Pancreas (tissue), 10 donors: ENCODE measurements at regions not wholly inside any gene's neighbourhood (a gene's known extent, or its start where the extent isn't known, plus 50 kb on each side); places are given as distances from the start of the nearest gene placed in this dataset.

Experiments
- ATAC-seq, 4 donors: fragments of 200-7000 bp; cut with Tn5 transposase; one replicate each; pipeline versions ENCODE4 v1.8.0 to v1.9.1; 2020; ENCODE audit warnings: mild to moderate bottlenecking in 4 of 4, moderate library complexity in 4 of 4
- DNase-seq, 6 donors: peaks; one replicate each; pipeline ENCODE4 v3.0.0-alpha.2; 2020
- FAIRE-seq: peaks from 2 replicates; lab custom pipeline; 2012; peaks lifted over from hg19 to GRCh38; lab: Jason Lieb, UNC
- H3K27ac ChIP-seq, 4 donors: fragments of 200-600 bp; sonication (generic); 1 replicate in 3 of 4; 2 replicates in 1 of 4; pipeline versions ENCODE4 v1.5.0 to v1.8.0; 2020
- H3K27me3 ChIP-seq, 4 donors: fragments of 200-600 bp; one replicate each; pipeline ENCODE4 v1.8.0; 2021
- H3K36me3 ChIP-seq, 3 donors: fragments of 200-600 bp; sonication (generic) in 1 of 3; one replicate each; pipeline versions ENCODE4 v1.5.0 to v1.8.0; 2020 to 2021
- H3K4me1 ChIP-seq, 3 donors: fragments of 200-600 bp; one replicate each; pipeline ENCODE4 v1.8.0; 2021
- H3K4me3 ChIP-seq, 4 donors: fragments of 200-600 bp; sonication (generic) in 2 of 4; one replicate each; pipeline versions ENCODE4 v1.5.0 to v1.8.0; 2020 to 2021
- H3K9me3 ChIP-seq, 4 donors: fragments of 200-600 bp; one replicate each; pipeline ENCODE4 v1.8.0; 2021
- CTCF ChIP-seq, 4 donors: fragments of 200-600 bp; sonication (generic) in 3 of 4; IDR thresholded peaks; one replicate each; pipeline versions ENCODE4 v1.5.0 to v1.8.0; 2021; ENCODE audit warnings: antibody characterized with exemption in 4 of 4
- WGBS, 2 donors: extraction: QIAGEN DNeasy Blood & Tissue Kit; methylation state at CpG; one replicate each; pipeline ENCODE4 v1.1.7; 2013; 5-methylcytosine and 5-hydroxymethylcytosine counted together
- intact Hi-C, 3 donors: fragments of 100-400 bp; cut with DNase I; formaldehyde crosslinking; loops; one replicate each; pipeline versions ENCODE4 v1.11.1 to v1.14.2; 2022
- donor health status: healthy with polysubstance abuse.
- donor health status: DM: no; HTN: no; CAD: no; lungs with moderate emphysema.
- donor health status: DM: no; HTN: no; CAD: no.
- donor health status: control.
- donor health status: control.
- donor health status: Bipolar disorder and iron deficiency.
- donor health status: DM: yes; HTN: yes; CAD: no.
- donor health status: DM: no; HTN: no; CAD: no.
- donor health status: DM: no; HTN: no; CAD: no.
- donor health status: DM: yes; HTN: yes; CAD: no.

GRCh38 chr4:35423104-35423503 lies 821.2 kb downstream of the ARAP2 start:
- Histone ChIP-seq H3K27me3 (no peaks in the 10 kb centered on the region), H3K4me3 (no peak overlapping the region), H3K27ac (no peak overlapping the region), H3K4me1 (no peaks in the 10 kb centered on the region), H3K9me3 (no peaks in the 10 kb centered on the region), H3K36me3 (no peaks in the 10 kb centered on the region)
- DNase-seq, result no peak
- no peak for TF ChIP-seq CTCF (IDR thresholded peaks at IDR 0.05)
- WGBS, 2 donors, result 56 to 64% methylated on average over 1 of the region's 1 CpG
- no peak for FAIRE-seq
- intact Hi-C loops, result no loop called here
- no peak for ATAC-seq

DNA sequence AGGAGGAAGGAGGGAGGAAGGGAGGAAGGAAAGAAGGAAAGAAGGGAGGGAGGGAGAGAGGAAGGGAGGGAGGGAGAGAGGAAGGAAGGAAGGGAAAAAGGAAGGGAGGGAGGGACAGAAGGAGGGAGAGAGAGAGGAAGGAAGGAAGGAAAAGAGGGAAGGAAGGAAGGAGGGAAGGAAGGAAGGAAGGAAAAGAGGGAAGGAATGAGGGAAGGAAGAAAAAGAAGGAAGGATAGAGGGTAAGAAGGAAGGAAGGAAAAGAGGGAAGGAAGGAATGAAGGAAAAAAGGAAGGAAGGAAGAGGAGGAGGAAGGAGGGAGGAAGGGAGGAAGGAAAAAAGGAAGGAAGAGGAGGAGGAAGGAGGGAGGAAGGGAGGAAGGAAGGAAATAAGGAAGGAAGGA lies 796.8 kb downstream of the ARAP2 start:
- DNase-seq (no peak), FAIRE-seq (no peak), ATAC-seq (no peak)
- no peak for TF ChIP-seq CTCF (IDR thresholded peaks at IDR 0.05)
- no peaks in the 10 kb centered on the region for H3K4me1 ChIP-seq
- no peaks in the 10 kb centered on the region for H3K9me3 ChIP-seq
- no peaks in the 10 kb centered on the region for H3K27me3 ChIP-seq
- H3K4me3 ChIP-seq, result no peak overlapping the region
- H3K27ac ChIP-seq, result no peak overlapping the region
- H3K36me3 ChIP-seq, result no peaks in the 10 kb centered on the region
- intact Hi-C loops, result no loop called here

GRCh38 chr4:35459045-35459444 lies 785.3 kb downstream of the ARAP2 start:
- H3K27me3 ChIP-seq, result no peaks in the 10 kb centered on the region
- intact Hi-C loops, result no loop called here
- no peaks in the 10 kb centered on the region for H3K9me3 ChIP-seq
- ATAC-seq (no peak), DNase-seq (no peak), FAIRE-seq (no peak)
- H3K4me3 ChIP-seq, result no peak overlapping the region
- no peaks in the 10 kb centered on the region for H3K4me1 ChIP-seq
- no peak for TF ChIP-seq CTCF (IDR thresholded peaks at IDR 0.05)
- no peak overlapping the region for H3K27ac ChIP-seq
- no peaks in the 10 kb centered on the region for H3K36me3 ChIP-seq

DNA sequence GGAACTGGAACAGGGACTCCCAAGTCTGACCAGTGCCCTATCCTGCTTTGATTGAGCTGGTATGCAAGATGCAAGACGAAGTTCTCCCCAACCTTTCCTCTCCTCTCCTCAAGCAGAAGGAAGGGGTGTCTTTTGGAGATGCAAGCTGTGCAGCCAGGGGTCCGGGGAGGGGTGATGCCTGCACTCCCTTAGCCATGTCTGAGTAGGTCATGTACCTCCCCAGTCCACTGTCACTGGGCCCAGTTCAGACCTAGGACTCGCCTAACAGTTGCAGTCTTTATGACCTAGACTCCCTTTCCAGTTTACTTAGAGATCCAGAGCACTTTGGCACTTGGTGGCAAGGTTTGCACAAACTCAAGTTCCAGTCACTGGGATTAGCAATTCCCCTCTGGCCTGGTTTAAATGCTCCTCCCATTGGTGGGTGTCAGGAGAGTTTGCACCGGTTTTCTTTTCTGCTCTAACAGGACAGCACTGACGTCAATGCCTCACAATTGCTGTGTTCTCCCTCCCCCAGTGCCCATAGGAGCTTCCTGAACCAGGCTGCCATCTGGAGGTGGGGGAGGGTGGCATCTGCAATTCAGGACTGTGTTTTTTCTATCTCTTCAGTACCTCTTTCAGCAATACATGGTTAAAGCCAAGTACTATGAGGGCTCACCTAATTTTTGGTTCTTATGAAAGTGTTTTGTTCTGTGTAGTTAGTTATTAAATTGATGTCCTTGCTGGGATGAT lies 782.2 kb downstream of the ARAP2 start:
- Histone ChIP-seq H3K4me3 (no peak overlapping the region), H3K27ac (no peak overlapping the region), H3K36me3 (no peaks in the 10 kb centered on the region), H3K27me3 (no peaks in the 10 kb centered on the region), H3K9me3 (no peaks in the 10 kb centered on the region), H3K4me1 (no peaks in the 10 kb centered on the region)
- no peak for TF ChIP-seq CTCF (IDR thresholded peaks at IDR 0.05)
- FAIRE-seq (no peak), DNase-seq (peak in 1 of 6 donors; percentile 18), ATAC-seq (no peak)
- intact Hi-C loops, result no loop called here
- 34 to 54% methylated on average over 5 of the region's 5 CpGs for WGBS, 2 donors

GRCh38 chr4:35463251-35463952 lies 780.9 kb downstream of the ARAP2 start:
- intact Hi-C loops, result no loop called here
- Histone ChIP-seq H3K27me3 (no peaks in the 10 kb centered on the region), H3K9me3 (no peaks in the 10 kb centered on the region), H3K4me3 (no peak overlapping the region), H3K36me3 (no peaks in the 10 kb centered on the region), H3K4me1 (no peaks in the 10 kb centered on the region), H3K27ac (no peak overlapping the region)
- no peak for FAIRE-seq
- peak in 1 of 6 donors; percentile 13 for DNase-seq
- no peak for ATAC-seq
- no peak for TF ChIP-seq CTCF (IDR thresholded peaks at IDR 0.05)
- 63 to 78% methylated on average over 19 of the region's 19 CpGs for WGBS, 2 donors
